GM06990 (cell line): ENCODE measurements at regions not wholly inside any gene's neighbourhood (a gene's known extent, or its start where the extent isn't known, plus 50 kb on each side); places are given as distances from the start of the nearest gene placed in this dataset.

Source experiments
- DNase-seq: peaks from one replicate; pipeline ENCODE4 v3.0.0-alpha.2; 2011; ENCODE audit not compliant: insufficient read length; ENCODE audit errors: extremely low read depth
- H3K27me3 ChIP-seq: replicated peaks from 2 replicates; pipeline ENCODE4 v1.6.0; 2011; ENCODE audit warnings: low read length; ENCODE audit not compliant: control insufficient read depth, insufficient read depth
- H3K36me3 ChIP-seq: 2 replicates; pipeline ENCODE4 v1.5.1; 2011; ENCODE audit warnings: low read length; ENCODE audit not compliant: control insufficient read depth, insufficient read depth
- H3K4me3 ChIP-seq: replicated peaks from 2 replicates; pipeline ENCODE4 v1.5.1; 2011; ENCODE audit warnings: low read depth, mild to moderate bottlenecking, control low read depth, low read length
- TF ChIP-seq, protein P1 (sequence below): IDR thresholded peaks from 2 replicates; pipeline ENCODE4 v1.5.1; 2011; ENCODE audit warnings: low read length, control low read depth, mild to moderate bottlenecking, inconsistent platforms; ENCODE audit not compliant: insufficient read depth, poor library complexity, severe bottlenecking

DNA sequence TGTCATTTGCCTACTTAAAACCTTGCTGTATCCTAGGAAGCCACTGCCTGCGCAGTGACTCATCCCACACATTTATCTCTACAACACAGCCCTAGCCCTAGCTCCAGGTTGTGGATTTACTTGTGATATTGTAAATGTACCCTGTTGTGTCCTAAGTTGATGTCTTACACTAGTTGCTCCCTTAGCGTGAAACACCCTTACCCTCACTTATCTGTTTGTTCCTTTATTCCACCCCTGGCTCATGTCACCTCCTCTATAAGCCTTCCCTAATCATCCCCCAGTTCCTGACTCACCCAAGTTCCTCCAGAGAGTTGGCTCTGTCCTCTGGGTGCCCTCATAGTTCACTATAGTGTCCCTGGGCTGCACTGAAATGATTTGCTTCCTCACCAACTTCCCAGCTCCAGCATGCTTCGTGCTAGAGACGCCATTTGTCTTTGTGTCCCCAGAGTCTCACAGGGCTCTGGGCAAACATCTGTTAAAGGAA lies 431.8 kb upstream of the FAT3 start:
- TF ChIP-seq, protein P1, sequence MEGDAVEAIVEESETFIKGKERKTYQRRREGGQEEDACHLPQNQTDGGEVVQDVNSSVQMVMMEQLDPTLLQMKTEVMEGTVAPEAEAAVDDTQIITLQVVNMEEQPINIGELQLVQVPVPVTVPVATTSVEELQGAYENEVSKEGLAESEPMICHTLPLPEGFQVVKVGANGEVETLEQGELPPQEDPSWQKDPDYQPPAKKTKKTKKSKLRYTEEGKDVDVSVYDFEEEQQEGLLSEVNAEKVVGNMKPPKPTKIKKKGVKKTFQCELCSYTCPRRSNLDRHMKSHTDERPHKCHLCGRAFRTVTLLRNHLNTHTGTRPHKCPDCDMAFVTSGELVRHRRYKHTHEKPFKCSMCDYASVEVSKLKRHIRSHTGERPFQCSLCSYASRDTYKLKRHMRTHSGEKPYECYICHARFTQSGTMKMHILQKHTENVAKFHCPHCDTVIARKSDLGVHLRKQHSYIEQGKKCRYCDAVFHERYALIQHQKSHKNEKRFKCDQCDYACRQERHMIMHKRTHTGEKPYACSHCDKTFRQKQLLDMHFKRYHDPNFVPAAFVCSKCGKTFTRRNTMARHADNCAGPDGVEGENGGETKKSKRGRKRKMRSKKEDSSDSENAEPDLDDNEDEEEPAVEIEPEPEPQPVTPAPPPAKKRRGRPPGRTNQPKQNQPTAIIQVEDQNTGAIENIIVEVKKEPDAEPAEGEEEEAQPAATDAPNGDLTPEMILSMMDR, result no peak
- DNase-seq, result no peak
- H3K36me3 ChIP-seq, result no peaks in the 10 kb centered on the region
- H3K27me3 ChIP-seq, result no peaks in the 10 kb centered on the region
- H3K4me3 ChIP-seq, result no peak overlapping the region

DNA sequence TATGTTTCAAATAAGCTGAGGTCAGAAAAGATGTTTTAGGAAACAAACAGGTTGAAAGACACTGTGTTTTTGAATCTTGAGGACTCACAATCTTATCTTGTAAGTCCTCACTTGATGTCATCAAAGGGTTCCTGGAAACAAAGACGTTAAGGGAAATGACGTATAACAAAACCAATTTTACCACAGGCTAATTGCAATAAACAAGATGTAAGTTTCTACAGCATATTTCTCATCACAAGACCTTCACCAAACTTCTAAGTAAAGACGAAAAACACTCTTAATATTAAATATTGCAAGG lies 433.5 kb upstream of the FAT3 start:
- DNase-seq, result no peak
- Histone ChIP-seq H3K4me3 (no peak overlapping the region), H3K36me3 (no peaks in the 10 kb centered on the region), H3K27me3 (no peaks in the 10 kb centered on the region)
- TF ChIP-seq, protein P1, result no peak

DNA sequence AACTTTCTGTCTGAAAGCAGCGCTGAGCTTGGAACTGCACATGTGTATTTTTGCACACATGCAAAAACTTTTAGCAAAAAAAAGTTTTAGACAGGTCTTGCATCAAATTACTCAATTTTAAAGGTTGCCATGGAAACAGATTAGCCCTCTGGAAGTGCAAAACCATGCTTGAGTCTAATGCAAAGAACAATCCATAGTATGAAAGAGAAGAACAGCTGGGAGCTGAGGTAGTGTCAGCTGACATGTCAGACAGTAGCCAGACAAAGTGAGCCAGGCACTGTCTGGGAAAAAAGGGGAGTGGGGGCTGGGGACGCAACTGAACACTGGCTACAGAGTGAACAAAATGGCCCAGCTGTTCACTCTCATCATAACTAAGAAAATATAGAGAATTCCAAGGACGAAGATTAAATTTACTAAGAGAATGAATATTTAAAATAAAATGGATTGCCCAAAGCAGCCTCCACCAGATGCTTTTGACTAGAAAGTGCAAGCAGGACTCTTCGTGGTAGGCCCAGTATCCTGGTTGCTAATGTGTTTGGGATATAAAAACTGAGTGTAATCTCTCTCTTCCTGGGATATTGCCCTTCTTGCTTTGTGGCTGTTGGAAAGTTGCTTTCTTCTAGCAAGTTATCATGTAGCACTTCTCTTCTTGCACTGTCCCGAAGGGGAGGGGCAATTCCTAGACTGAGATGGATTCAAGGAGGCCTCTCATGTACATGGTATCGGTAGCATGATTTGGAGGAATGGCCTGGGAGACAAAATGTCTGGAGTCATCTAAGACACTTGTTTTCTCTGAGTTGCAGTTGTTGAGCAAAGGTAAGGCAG lies 434.1 kb upstream of the FAT3 start:
- no peak for DNase-seq
- Histone ChIP-seq H3K27me3 (no peaks in the 10 kb centered on the region), H3K4me3 (no peak overlapping the region), H3K36me3 (no peaks in the 10 kb centered on the region)
- TF ChIP-seq, protein P1, result no peak

DNA sequence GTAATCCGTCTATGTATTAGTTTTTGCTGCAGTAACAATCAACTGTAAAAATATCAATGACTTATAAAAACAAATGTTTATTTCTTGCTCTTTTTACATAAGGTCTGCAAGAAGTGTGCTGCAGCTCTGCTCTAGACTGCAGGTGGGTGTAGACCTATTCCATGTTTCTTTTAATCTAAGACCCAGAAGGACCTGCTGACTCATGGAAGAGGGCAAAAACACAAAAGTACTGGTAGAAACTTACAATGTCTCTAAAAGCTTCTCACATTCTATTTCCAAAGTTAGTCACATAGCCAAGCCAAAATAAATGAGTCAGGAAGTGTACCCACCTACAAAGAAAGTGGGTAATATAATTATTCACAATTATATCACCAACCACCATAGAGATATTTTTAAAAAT lies 435.9 kb upstream of the FAT3 start:
- TF ChIP-seq, protein P1, result no peak
- DNase-seq, result no peak
- H3K36me3 ChIP-seq, result no peaks in the 10 kb centered on the region
- no peaks in the 10 kb centered on the region for H3K27me3 ChIP-seq
- no peak overlapping the region for H3K4me3 ChIP-seq

- Histone ChIP-seq H3K27me3 (no peaks in the 10 kb centered on the region), H3K4me3 (no peak overlapping the region), H3K36me3 (no peaks in the 10 kb centered on the region)
- no peak for DNase-seq
- TF ChIP-seq, protein P1, result no peak
Measured at GRCh38 chr11:91786097-91786496, 438.5 kb upstream of the FAT3 start.

DNA sequence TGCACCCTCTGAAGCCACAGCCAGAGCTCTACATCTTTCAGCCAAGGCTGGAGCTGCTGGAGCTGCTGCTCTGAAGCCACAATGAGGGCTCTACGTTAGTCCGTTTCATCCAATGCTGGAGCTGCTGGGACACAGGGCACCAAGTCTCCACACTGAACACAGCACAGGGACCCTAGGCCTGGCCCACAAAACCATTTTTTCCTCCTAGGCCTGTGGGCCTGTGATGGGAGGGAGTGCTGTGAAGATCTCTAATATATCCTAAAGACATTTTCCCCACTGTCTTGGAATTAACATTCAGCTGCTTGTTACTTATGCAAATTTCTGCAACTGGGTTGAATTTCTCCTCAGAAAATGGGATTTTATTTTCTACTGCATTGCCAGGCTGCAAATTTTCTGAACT lies 441.4 kb upstream of the FAT3 start:
- Histone ChIP-seq H3K36me3 (no peaks in the 10 kb centered on the region), H3K4me3 (no peak overlapping the region), H3K27me3 (no peaks in the 10 kb centered on the region)
- TF ChIP-seq, protein P1, result no peak
- DNase-seq, result no peak
